SIG-M5 treated with dmso at 0.1 percent for 504 hours (cell line): ENCODE measurements at regions not wholly inside any gene's neighbourhood (a gene's known extent, or its start where the extent isn't known, plus 50 kb on each side); places are given as distances from the start of the nearest gene placed in this dataset.
A peak's percentile ranks its signal among the peaks of the same experiment; 100 is the strongest.

Experiments used
- DNase-seq: peaks from one replicate; lab custom pipeline; 2025; ENCODE audit not compliant: unreplicated experiment; lab: John Stamatoyannopoulos, UW

DNA sequence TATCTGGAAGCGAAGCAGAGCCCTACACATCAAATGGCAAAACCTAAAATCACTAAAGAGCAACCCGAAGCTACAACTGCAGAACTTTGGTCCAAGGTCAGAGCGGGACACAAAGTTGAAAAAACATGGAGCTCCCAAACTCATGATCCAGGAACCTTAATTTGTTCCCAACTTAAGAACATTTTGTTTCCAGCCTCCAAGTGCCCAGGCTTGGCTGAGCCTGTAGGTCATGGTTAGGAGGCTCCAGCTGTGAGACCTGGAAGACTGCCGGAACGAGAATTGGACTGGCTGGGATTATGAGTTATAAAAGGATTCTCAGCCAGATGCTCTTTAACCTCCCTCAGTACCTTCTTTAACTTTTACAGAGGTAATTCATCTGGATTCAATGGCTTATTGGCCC is 349.1 kb upstream of the DDX53 start:
- DNase-seq: no peak

DNA sequence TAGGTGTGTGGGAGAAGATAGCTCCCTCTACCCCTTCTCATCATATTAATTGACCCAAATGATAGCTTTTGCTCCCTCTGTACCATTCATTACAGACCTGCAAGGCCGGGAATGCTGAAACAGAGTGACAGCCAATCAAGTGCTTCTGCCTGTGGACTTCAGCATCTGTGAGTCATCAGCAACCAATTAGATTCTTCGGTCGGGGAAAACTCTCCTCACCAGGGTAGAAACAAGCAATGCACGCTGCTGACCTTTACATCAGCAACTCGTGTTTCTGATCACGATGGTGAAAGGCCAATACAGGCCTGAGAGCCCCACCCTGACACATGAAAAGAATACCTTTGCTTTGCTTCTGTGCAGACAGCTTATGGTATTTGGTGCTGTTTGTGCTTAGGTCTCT is 347.2 kb upstream of the DDX53 start:
- no peak for DNase-seq

DNA sequence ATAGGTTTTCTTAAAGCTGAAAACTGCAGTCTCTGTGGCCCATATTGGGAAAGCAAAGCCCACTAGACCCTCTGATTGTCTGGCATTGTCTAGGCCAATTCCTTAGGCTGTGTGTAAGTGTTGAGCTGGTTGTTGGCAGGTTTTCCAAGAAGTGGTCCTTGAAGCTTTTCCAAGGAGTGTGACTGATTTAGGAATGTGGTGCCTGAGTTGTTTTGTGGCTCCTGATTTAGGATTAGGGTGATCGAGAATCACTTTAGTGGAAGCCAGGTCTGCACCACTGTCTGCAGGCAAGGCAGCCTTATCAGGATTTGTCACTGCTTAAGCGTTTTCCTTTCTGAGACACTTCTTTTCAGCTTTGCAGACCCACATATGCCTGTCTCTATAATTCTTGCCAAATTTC is 339.0 kb upstream of the DDX53 start:
- no peak for DNase-seq

DNA sequence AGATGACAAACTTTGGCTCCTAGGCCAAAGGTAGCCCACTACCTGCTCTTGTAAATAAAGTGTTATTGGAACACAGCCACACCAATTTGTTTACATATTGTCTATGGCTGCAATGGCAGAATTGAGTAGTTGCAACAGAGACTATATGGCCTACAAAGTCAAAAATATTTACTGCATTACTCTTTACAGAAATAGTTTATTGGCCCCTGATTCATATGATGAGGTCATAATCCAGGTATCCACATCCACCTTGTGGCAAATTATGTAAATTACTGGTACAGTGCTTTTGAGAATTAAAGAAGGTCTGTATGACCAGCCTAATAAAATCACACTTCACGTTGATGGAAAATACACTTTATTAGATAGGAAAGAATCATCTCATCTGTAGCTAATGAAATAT is 337.0 kb upstream of the DDX53 start:
- no peak for DNase-seq

DNA sequence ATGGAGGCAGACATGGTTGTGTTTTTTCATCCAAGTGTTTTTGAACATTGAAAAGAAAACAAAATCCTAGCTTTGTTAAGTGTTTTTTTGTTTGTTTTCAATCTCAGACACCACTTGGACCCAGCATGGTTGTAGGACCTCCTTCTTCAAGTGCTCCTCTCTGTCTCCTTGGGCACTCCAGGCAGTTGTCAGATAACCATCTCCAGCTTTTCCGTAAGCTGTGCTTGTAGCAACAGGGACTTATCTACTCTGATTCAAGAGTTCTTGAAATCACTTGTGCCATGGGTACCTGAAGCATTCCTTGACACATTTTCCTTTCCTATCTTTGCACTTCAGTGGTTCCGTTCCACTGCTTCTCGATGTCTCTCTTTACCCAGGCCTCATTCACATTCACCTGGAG is 334.9 kb upstream of the DDX53 start:
- DNase-seq: no peak

DNA sequence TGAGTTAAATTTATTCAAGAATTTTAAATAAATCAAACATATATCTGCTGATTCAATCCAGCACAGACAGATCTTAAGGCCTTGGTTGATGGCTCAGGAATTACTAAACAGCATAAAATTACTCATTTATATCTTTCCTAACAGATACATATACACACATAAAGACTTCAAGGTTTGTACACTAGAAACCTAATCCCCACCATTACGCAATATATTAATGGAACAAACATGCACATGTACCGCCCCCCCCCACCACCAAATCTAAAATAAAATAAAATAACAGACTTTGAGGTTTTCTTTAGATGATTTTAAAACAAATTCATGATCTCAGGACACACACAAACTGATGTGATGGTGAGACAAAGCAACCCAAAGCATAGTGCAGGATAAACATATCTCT is 333.9 kb upstream of the DDX53 start:
- no peak for DNase-seq

DNA sequence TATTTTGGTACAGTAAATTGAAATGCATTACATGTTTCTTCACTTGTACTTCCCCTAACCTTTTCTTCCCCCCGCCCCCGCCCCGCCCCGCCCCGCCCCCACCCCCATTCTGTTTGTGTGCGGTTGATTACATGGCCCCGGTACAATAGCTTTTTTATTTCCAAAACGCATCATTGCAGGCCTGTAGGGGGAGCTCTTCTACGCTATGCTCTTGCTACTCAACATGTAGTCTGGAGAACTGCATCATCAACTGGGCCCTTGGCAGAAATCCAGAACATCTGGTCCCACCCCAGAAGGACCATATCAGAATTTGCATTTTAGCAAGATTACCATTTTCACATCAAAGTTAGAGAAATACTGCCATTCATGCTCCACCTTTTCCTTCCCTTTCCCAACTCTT is 333.3 kb upstream of the DDX53 start:
- no peak for DNase-seq

DNA sequence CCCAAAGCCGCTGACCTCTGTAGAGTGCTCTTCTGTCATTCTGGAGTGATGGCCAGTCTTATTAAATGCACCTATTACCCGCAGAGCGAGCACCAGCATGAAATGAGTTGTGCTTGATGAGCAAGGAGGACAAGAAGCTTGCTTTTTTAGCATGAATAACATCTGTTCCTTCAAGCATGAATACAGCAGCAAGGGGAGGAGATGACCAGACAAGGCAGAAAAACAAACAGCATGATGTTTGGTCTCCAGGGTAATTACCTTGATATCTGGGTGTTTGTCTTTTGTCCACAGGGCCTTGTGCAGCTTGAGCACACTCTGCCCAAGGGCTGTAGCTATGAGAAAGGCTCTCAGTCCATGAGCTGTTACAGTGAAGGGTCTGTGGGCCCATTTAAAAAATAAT is 324.8 kb upstream of the DDX53 start:
- no peak for DNase-seq

DNA sequence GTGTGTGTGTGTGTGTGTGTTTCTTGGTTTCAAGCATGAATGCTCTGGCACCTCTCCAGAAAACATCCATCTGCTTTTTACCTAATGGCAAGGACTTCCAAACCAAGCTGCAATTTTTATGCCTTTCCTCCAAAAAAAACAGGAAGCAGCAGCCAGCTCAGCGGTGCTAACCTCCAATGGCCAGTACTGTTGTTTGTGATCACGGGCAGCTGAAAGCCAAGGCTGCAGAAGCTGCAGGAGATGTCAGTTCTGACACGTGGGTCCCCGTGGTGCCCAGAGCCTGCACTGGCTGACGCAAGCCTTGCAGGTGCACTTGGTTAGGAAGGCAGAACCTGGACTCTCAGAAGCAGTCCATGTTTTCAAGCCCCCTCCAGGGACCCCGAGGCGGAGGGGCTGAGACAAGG is 313.6 kb upstream of the DDX53 start:
- no peak for DNase-seq

DNA sequence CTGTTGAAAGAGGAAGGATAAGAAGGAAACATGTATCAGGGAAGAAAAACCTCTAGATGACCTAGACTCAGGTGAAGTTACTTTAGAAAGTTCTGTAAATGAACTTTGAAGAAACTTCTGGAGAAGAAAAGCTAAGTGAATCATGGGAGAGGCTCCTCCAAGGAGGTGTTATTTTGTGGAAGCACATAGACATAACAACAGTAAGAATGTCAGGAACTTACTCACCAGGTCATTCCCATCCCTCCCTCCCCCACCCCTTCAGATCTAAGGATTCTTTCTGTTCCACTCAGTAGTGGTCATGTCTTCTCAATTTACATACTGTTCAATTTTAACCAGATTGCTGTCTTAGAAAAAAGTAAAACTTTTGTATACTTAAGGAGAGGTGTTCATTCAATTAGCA is 310.5 kb upstream of the DDX53 start:
- DNase-seq: no peak

DNA sequence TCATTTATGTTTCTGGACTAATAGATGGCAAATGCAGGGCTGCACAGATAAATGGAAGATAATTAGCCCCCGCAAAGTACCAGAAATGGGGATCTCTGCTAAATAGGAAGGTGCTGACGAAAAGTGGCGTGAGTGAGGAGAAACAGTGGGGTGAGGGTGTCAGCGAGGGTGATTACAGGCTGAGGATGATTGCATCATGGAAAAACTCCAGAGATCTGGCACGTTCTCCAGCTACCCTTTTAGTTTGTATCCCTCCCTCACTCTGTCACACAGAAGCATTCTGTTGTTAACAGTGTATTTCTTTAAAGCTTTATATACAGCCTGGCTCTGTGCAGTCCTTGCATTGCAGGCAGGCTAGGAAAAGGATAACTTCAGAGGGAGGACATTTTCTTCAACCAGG is 309.6 kb upstream of the DDX53 start:
- no peak for DNase-seq

DNA sequence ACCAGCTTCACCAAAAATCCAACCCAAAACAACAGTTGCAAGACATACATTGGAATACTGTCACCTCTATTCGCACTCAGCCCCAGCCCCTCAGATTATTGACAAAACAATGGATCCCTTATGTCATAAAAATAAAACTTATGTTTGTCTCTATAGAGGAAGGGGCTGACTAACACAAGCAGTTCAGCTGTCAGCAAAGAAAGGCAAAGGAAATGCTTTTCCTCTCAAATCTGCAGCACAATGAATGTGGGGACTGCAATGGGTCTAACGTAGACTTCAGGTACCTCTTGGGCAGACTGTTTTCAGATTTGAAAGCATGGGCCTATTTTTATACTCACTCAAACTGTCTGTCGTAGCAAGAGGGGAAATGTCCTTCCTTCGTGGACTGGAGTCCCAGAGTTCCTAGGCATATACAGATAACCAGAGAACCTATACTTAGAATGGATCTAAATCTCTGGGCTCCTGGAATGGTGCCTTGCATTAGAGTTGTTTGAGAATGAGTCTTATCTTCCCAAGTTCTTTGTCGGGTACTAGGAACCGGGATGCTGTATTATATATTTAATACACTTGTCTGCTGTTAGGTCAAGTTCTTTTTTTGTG is 307.7 kb upstream of the DDX53 start:
- DNase-seq: no peak

DNA sequence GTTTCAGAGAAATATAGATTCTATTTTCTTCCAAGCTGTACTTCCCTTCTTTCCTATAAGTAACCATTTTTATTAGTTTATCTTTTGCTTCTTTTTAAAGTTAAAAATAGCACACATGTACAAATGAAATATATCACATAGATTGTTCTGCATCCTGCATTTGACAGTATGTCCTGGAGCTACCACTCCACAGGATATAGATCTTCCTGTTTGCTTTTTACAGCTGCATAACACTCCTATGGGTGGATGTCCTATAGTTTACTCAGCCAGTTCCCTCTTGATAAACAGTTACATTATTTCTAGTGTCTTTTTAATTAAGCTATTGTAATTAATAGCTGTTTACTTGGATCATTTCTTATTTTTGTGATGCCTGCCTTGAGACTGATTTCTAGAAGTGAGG is 301.6 kb upstream of the DDX53 start:
- DNase-seq: no peak

DNA sequence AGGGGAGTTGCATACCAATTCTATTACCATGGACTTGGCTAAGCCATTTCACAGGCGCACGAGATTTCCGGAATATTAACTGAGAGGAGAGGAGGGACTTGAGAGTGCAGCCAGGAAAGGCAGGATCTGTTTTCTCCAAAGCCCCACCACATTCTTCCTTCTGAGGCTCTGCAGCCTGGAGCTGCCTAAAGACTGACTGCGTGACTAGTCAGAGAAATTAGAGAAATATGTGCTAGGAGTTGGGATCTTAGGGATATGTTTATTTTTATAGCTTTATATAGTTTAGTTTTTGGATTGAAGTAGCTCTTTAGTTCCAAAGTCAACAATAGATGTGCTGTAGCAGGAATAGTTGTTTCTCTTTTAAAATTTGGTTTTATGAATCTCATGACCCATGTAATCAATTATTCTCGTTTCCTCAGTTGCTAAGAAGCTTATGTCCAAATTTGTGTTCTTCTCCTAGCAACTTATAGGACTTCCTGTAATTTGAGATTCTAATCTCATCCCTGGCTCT is 300.1 kb upstream of the DDX53 start:
- DNase-seq: no peak

DNA sequence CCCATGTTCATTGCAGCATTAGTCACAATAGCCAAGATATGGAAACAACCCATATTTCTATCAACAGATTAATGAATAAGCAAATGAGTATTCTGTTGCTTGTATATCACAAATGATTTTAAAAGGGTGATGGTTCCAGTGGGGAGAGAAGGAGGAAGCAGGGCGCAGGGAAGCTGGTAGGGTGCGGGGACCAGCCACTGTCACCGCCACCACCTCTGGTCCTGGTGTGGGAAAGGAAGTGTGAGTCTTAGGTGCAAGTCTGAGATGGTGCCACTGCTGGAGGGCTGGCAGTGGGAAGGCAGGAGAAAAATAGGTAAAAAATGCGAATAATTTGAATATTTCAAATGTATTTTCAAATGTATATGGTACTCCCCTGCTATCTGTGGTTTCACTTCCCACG is 286.8 kb upstream of the DDX53 start:
- DNase-seq: no peak

DNA sequence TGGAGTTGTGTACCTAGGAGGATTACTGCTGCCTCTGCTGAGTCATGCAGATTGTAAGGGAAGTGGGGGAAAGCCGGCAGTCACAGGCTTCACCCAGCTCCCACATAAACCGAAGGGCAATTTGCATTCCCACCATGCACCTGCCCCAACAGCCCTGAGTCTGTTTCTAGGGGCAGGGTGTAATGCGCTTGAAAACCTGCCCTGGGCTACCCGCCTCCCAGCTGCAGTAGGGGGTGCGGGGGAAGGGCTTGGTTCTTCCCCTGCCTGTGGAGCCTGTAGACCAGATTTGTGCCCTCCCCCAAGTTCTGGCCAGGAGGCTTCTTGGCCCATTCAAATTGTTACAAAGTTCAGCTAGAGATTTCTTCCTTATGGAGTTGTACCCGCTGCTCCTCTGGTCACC is 269.2 kb upstream of the DDX53 start:
- DNase-seq: no peak

DNA sequence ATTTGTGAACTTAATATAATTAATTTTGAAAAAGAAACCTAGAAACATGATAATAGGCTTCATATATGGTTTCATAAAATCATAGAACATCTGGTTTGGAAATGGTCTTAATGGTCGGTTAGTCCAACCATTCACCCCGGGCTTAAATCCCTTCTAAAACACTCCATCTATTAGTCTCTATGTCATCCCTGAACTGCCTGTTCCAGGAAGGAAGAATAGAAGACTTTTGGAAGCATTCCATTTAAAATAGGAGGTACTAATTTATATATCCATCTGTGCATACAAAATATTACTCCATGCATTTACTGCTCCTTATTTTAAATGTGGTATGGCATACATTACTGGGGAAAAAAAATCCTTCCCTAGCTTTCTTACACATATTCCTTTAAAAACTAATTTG is 262.2 kb upstream of the DDX53 start:
- no peak for DNase-seq

DNA sequence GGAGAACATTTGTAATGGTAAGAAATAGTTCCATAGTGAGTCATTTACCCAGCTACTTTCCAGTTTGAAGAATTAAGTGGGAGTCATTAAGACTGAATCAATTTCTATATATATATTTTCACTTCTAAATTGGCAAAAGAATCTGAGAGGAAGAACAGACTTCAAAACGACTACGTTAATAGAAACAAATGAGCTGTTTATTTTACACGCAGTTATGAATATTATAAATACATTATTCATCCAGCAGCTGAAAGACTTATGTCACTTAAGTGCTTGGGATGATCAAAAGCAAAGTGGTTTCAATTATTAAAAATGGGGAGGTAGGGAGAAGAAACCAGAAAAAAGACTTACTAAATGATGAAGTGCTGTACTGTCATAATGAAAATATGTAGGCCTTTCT is 260.5 kb upstream of the DDX53 start:
- DNase-seq: no peak

DNA sequence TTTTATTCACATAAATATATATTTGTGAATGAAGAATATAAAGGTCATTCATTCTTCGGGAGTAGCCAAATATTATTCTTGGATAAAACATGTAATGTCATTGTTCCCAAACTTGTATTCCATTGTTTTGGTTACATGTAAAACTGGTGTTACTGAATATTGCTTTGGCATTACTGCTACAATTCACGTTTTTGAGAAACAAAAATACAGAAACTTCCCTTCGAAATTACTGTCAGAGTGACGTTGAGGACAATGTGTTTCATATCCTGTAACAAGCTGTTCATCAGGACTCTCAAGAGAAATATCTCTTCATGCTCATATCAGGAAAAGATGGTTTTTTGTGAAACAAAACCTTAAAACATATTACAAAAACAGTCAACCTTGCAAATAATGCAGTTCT is 258.9 kb upstream of the DDX53 start:
- DNase-seq: no peak

DNA sequence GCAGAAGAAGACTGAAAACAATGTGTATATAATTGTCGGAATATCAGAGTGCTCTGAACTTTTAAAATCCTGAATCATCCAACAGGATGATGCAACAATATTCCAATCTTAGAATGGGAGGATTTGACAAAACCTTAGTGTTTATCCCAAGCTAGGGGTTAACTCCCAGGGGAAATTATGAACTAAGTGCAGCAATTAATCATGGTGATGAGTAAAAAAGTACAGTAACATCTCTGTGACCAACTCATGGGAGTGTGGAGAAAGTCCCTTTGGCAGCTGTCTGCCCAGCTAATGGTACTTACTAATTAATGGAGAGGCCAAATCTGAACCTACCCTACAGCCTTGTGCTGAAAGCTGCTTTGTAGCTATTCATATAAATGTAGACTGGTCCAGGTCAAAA is 257.6 kb upstream of the DDX53 start:
- DNase-seq: no peak

DNA sequence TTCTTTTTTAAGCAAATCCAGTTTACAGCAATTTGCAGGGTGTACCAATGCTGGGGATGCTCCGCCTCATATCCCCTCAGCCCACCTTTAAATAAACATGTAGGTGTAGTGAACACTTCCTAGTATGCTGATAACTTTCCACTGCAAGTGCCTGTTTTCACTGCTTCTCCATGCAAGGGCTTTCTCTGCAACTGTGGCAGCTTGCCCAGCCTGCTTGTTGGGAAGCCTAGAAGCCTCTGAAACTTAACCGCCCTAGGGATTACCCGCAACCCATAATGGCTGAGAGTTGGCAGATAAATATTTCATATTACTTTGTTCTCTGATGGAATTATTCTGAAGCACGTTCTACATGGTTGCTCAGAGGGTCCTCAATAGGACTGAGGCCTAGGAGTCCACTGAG is 253.7 kb upstream of the DDX53 start:
- DNase-seq: no peak

DNA sequence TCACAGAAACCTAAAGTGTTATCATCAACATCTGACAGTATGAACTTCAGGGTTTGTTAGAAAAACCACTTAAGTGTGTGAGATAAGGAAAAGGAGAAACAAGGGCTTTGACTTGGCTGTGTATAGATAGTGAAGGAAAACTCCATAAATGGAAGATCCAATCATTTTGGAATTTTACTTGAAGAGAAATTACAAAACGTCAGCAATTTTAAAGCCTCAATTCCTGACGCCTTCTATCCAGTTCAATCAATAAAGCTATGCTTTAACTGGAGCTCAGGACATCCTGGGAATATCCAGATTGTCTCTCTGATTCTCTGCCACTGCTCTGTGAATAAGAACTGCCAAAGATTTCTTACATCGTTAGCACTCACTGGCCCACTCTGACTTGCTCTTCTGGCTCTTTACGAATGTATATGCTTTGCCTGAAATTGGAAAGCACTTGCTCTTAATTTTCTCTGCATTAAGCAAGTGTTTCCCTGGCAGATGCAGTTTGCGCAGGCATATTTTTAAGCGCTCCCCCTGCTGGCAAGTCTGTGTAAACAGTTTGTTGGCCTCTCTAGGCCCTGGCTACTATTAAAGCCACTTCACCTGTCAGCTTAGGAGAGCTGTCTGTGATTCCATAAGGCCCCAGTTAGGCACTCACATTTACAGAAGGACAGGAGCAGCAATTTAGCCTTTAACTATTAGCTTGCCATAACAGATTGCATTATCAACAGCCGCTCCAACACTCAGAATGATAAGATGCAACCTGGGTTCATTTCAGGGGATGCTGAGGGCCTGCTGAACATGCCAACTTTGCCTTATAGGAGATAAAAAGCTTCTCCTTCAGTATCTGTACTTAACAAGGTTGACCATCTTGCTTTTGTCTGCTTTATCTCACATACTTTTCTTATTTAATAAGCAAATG is 251.4 kb upstream of the DDX53 start:
- DNase-seq: peak; percentile 44
